ACC112 (cell line): ENCODE measurements at regions not wholly inside any gene's neighbourhood (a gene's known extent, or its start where the extent isn't known, plus 50 kb on each side); places are given as distances from the start of the nearest gene placed in this dataset.
"Not testable (repeated sequence)": the region's sequence is repeated elsewhere in the genome, so short reads cannot be mapped to it uniquely, and the experiment has no call there.

Source experiments
- H2AFZ ChIP-seq: fragments of 200-600 bp; sonication (generic); one replicate; pipeline ENCODE4 v1.6.0; 2017; ENCODE audit warnings: antibody characterized with exemption, low read length; ENCODE audit not compliant: unreplicated experiment
- H3K27ac ChIP-seq: fragments of 200-600 bp; sonication (generic); 2 replicates; pipeline ENCODE4 v1.5.1; 2014; ENCODE audit warnings: low read depth, mild to moderate bottlenecking, antibody characterized with exemption, low read length, moderate library complexity
- H3K27me3 ChIP-seq: fragments of 200-600 bp; sonication (generic); 2 replicates; pipeline ENCODE4 v1.6.1; 2014; ENCODE audit warnings: mild to moderate bottlenecking, antibody characterized with exemption, low read length, moderate library complexity, mixed read lengths; ENCODE audit not compliant: insufficient read depth
- H3K36me3 ChIP-seq: fragments of 200-600 bp; sonication (generic); 2 replicates; pipeline ENCODE4 v1.6.1; 2016; ENCODE audit warnings: mild to moderate bottlenecking, antibody characterized with exemption, low read length, moderate library complexity, mixed read lengths; ENCODE audit not compliant: insufficient read depth
- H3K4me1 ChIP-seq: fragments of 200-600 bp; sonication (generic); one replicate; pipeline ENCODE4 v1.6.1; 2016; ENCODE audit warnings: low read length, mixed read lengths; ENCODE audit not compliant: insufficient read depth, unreplicated experiment, control insufficient read depth
- H3K4me3 ChIP-seq: fragments of 200-600 bp; sonication (generic); 2 replicates; pipeline ENCODE4 v1.5.1; 2014; ENCODE audit warnings: mild to moderate bottlenecking, low read depth, low read length
- H3K79me2 ChIP-seq: fragments of 200-600 bp; sonication (generic); one replicate; pipeline ENCODE4 v1.6.0; 2016; ENCODE audit warnings: low read length; ENCODE audit not compliant: control insufficient read depth, unreplicated experiment, insufficient read depth

- Histone ChIP-seq H3K36me3 (no peaks in the 10 kb centered on the region), H3K4me1 (no peaks in the 10 kb centered on the region), H3K27me3 (no peaks in the 10 kb centered on the region), H2AFZ (no peak overlapping the region), H3K79me2 (no peaks in the 10 kb centered on the region), H3K27ac (no peak overlapping the region), H3K4me3 (no peak overlapping the region)
Measured at GRCh38 chr18:53883771-53884170, 340.7 kb downstream of the MBD2 start.

GRCh38 chr18:53874103-53874502 is 350.4 kb downstream of the MBD2 start:
- Histone ChIP-seq H2AFZ (no peak overlapping the region), H3K27me3 (no peaks in the 10 kb centered on the region), H3K36me3 (no peaks in the 10 kb centered on the region), H3K4me3 (no peak overlapping the region), H3K4me1 (no peaks in the 10 kb centered on the region), H3K27ac (no peak overlapping the region), H3K79me2 (no peaks in the 10 kb centered on the region)

- Histone ChIP-seq H3K79me2 (no peaks in the 10 kb centered on the region), H3K27ac (no peak overlapping the region), H3K36me3 (no peaks in the 10 kb centered on the region), H3K27me3 (no peaks in the 10 kb centered on the region), H3K4me1 (no peaks in the 10 kb centered on the region), H2AFZ (no peak overlapping the region), H3K4me3 (no peak overlapping the region)
Measured at GRCh38 chr18:53864770-53865169, 359.7 kb downstream of the MBD2 start.

- Histone ChIP-seq H3K27ac (no peak overlapping the region), H3K36me3 (no peaks in the 10 kb centered on the region), H3K27me3 (no peaks in the 10 kb centered on the region), H3K79me2 (no peaks in the 10 kb centered on the region), H3K4me1 (no peaks in the 10 kb centered on the region), H2AFZ (no peak overlapping the region), H3K4me3 (no peak overlapping the region)
Measured at GRCh38 chr18:53862921-53863320, 361.5 kb downstream of the MBD2 start.

- H3K27me3 ChIP-seq: no peaks in the 10 kb centered on the region
- H3K4me3 ChIP-seq: no peak overlapping the region
- no peaks in the 10 kb centered on the region for H3K36me3 ChIP-seq
- no peaks in the 10 kb centered on the region for H3K4me1 ChIP-seq
- H3K79me2 ChIP-seq: no peaks in the 10 kb centered on the region
- H2AFZ ChIP-seq: no peak overlapping the region
- no peak overlapping the region for H3K27ac ChIP-seq
Measured at GRCh38 chr18:53861185-53861584, 363.3 kb downstream of the MBD2 start.

- no peak overlapping the region for H2AFZ ChIP-seq
- H3K4me3 ChIP-seq: no peak overlapping the region
- no peaks in the 10 kb centered on the region for H3K36me3 ChIP-seq
- H3K27me3 ChIP-seq: 0 out of 2 replicates have a peak, but pooled peaks cover 5% of the 10 kb centered on the region
- H3K4me1 ChIP-seq: no peaks in the 10 kb centered on the region
- H3K27ac ChIP-seq: no peak overlapping the region
- H3K79me2 ChIP-seq: no peaks in the 10 kb centered on the region
Measured at GRCh38 chr18:53859764-53860163, 364.7 kb downstream of the MBD2 start.

- Histone ChIP-seq H3K4me3 (no peak overlapping the region), H3K27me3 (0 out of 2 replicates have a peak, but pooled peaks cover 8% of the 10 kb centered on the region), H3K27ac (no peak overlapping the region), H3K4me1 (no peaks in the 10 kb centered on the region), H2AFZ (no peak overlapping the region), H3K36me3 (no peaks in the 10 kb centered on the region), H3K79me2 (no peaks in the 10 kb centered on the region)
Measured at GRCh38 chr18:53850902-53851301, 373.6 kb downstream of the MBD2 start.

GRCh38 chr18:53843763-53844162 is 380.7 kb downstream of the MBD2 start:
- Histone ChIP-seq H3K4me3 (no peak overlapping the region), H3K27me3 (no peaks in the 10 kb centered on the region), H2AFZ (no peak overlapping the region), H3K79me2 (no peaks in the 10 kb centered on the region), H3K4me1 (no peaks in the 10 kb centered on the region), H3K36me3 (no peaks in the 10 kb centered on the region), H3K27ac (no peak overlapping the region)

GRCh38 chr18:53843113-53843760 is 381.2 kb downstream of the MBD2 start:
- H3K4me3 ChIP-seq: no peak overlapping the region
- no peak overlapping the region for H2AFZ ChIP-seq
- no peaks in the 10 kb centered on the region for H3K27me3 ChIP-seq
- H3K27ac ChIP-seq: no peak overlapping the region
- no peaks in the 10 kb centered on the region for H3K36me3 ChIP-seq
- H3K79me2 ChIP-seq: no peaks in the 10 kb centered on the region
- H3K4me1 ChIP-seq: no peaks in the 10 kb centered on the region

GRCh38 chr18:53838746-53839145 is 385.7 kb downstream of the MBD2 start:
- Histone ChIP-seq H3K27ac (no peak overlapping the region), H3K79me2 (no peaks in the 10 kb centered on the region), H3K36me3 (no peaks in the 10 kb centered on the region), H3K4me1 (no peaks in the 10 kb centered on the region), H2AFZ (no peak overlapping the region), H3K4me3 (no peak overlapping the region), H3K27me3 (no peaks in the 10 kb centered on the region)

GRCh38 chr18:53821141-53821540 is 403.3 kb downstream of the MBD2 start:
- not testable (repeated sequence) for H3K4me3 ChIP-seq, H3K27ac ChIP-seq, H3K36me3 ChIP-seq, H3K79me2 ChIP-seq, H3K27me3 ChIP-seq, H2AFZ ChIP-seq, H3K4me1 ChIP-seq
